Muscle of leg (tissue), 3 donors: ENCODE measurements at regions not wholly inside any gene's neighbourhood (a gene's known extent, or its start where the extent isn't known, plus 50 kb on each side); places are given as distances from the start of the nearest gene placed in this dataset.

Experiments used
- DNase-seq: peaks from one replicate; pipeline ENCODE4 v3.0.0; 2013
- H3K27ac ChIP-seq: one replicate; pipeline ENCODE4 v1.5.1; 2013; ENCODE audit warnings: mild to moderate bottlenecking, low read length, control low read depth
- H3K27me3 ChIP-seq: one replicate; pipeline ENCODE4 v1.6.1; 2013; ENCODE audit warnings: low read length; ENCODE audit not compliant: control insufficient read depth, insufficient read depth
- H3K36me3 ChIP-seq: one replicate; pipeline ENCODE4 v1.6.1; 2013; ENCODE audit warnings: low read length; ENCODE audit not compliant: control insufficient read depth, insufficient read depth
- H3K4me1 ChIP-seq: one replicate; pipeline ENCODE4 v1.6.1; 2013; ENCODE audit warnings: low read length; ENCODE audit not compliant: control insufficient read depth, insufficient read depth
- H3K4me3 ChIP-seq: one replicate; pipeline ENCODE4 v1.5.1; 2013; ENCODE audit warnings: low read length, control low read depth
- H3K9me3 ChIP-seq: replicated peaks from 2 replicates; pipeline ENCODE4 v1.6.1; 2013; ENCODE audit warnings: low read depth, low read length; ENCODE audit not compliant: control insufficient read depth
- whole genome bisulfite sequencing: methylation state at CpG from one replicate; pipeline ENCODE4 v1.1.5; 2013; ENCODE audit warnings: missing lambda C conversion rate; ENCODE audit not compliant: insufficient coverage; 5-methylcytosine and 5-hydroxymethylcytosine counted together

- H3K27me3 ChIP-seq, result no peaks in the 10 kb centered on the region
- DNase-seq, result no peak
- H3K36me3 ChIP-seq, result no peaks in the 10 kb centered on the region
- H3K9me3 ChIP-seq, result no peaks in the 10 kb centered on the region
- no peak overlapping the region for H3K27ac ChIP-seq
- H3K4me1 ChIP-seq, result no peaks in the 10 kb centered on the region
- no peak overlapping the region for H3K4me3 ChIP-seq
- 100% methylated on average over 1 of the region's 3 CpGs for WGBS
These were observed 149.5 kb downstream of the SLITRK1 start for GRCh38 chr13:83732755-83733154.

- DNase-seq, result no peak
- no peak overlapping the region for H3K4me3 ChIP-seq
- WGBS, result no CpG with 5 or more reads among the region's 1 CpG
These were observed 151.2 kb downstream of the SLITRK1 start for GRCh38 chr13:83731113-83731512.

GRCh38 chr13:83730674-83731073 is 151.6 kb downstream of the SLITRK1 start:
- no peak for DNase-seq
- Histone ChIP-seq H3K4me1 (no peaks in the 10 kb centered on the region), H3K36me3 (no peaks in the 10 kb centered on the region), H3K27me3 (no peaks in the 10 kb centered on the region), H3K4me3 (no peak overlapping the region), H3K27ac (no peak overlapping the region), H3K9me3 (no peaks in the 10 kb centered on the region)
- 76% methylated on average over 4 of the region's 6 CpGs for WGBS

More at GRCh38 chr13:83731113-83731512, 151.2 kb downstream of the SLITRK1 start:
- H3K27me3 ChIP-seq, result no peaks in the 10 kb centered on the region
- H3K9me3 ChIP-seq, result no peaks in the 10 kb centered on the region
- H3K4me1 ChIP-seq, result no peaks in the 10 kb centered on the region
- no peak overlapping the region for H3K27ac ChIP-seq
- H3K36me3 ChIP-seq, result no peaks in the 10 kb centered on the region

GRCh38 chr13:83722443-83722842 is 159.8 kb downstream of the SLITRK1 start:
- Histone ChIP-seq H3K27me3 (no peaks in the 10 kb centered on the region), H3K4me1 (no peaks in the 10 kb centered on the region), H3K4me3 (no peak overlapping the region), H3K36me3 (no peaks in the 10 kb centered on the region), H3K27ac (no peak overlapping the region), H3K9me3 (no peaks in the 10 kb centered on the region)
- no peak for DNase-seq
- WGBS, result 66% methylated on average over 2 of the region's 2 CpGs

GRCh38 chr13:83716121-83716520 is 166.2 kb downstream of the SLITRK1 start:
- Histone ChIP-seq H3K4me1 (no peaks in the 10 kb centered on the region), H3K27ac (no peak overlapping the region)
- DNase-seq, result no peak

GRCh38 chr13:83714236-83714635 is 168.0 kb downstream of the SLITRK1 start:
- DNase-seq, result no peak
- Histone ChIP-seq H3K4me1 (no peaks in the 10 kb centered on the region), H3K36me3 (no peaks in the 10 kb centered on the region), H3K4me3 (no peak overlapping the region), H3K27me3 (no peaks in the 10 kb centered on the region), H3K27ac (no peak overlapping the region), H3K9me3 (no peaks in the 10 kb centered on the region)
- WGBS, result no CpG with 5 or more reads among the region's 1 CpG

More at GRCh38 chr13:83716121-83716520, 166.2 kb downstream of the SLITRK1 start:
- no peaks in the 10 kb centered on the region for H3K9me3 ChIP-seq
- no peaks in the 10 kb centered on the region for H3K36me3 ChIP-seq
- WGBS, result 80% methylated on average over 1 of the region's 6 CpGs
- H3K27me3 ChIP-seq, result no peaks in the 10 kb centered on the region
- no peak overlapping the region for H3K4me3 ChIP-seq

- H3K4me3 ChIP-seq, result no peak overlapping the region
- no peaks in the 10 kb centered on the region for H3K27me3 ChIP-seq
- DNase-seq, result no peak
- H3K4me1 ChIP-seq, result no peaks in the 10 kb centered on the region
- H3K36me3 ChIP-seq, result no peaks in the 10 kb centered on the region
- no peaks in the 10 kb centered on the region for H3K9me3 ChIP-seq
- no peak overlapping the region for H3K27ac ChIP-seq
These were observed 172.2 kb downstream of the SLITRK1 start for GRCh38 chr13:83710133-83710515.

- Histone ChIP-seq H3K36me3 (no peaks in the 10 kb centered on the region), H3K27me3 (no peaks in the 10 kb centered on the region), H3K4me3 (no peak overlapping the region), H3K9me3 (no peaks in the 10 kb centered on the region), H3K4me1 (no peaks in the 10 kb centered on the region), H3K27ac (no peak overlapping the region)
- WGBS, result no CpG with 5 or more reads among the region's 1 CpG
- DNase-seq, result no peak
These were observed 172.7 kb downstream of the SLITRK1 start for GRCh38 chr13:83709426-83710132.

- no peak for DNase-seq
- no peaks in the 10 kb centered on the region for H3K4me1 ChIP-seq
- H3K27ac ChIP-seq, result no peak overlapping the region
- WGBS, result no CpG with 5 or more reads among the region's 1 CpG
- no peak overlapping the region for H3K4me3 ChIP-seq
- H3K27me3 ChIP-seq, result no peaks in the 10 kb centered on the region
- no peaks in the 10 kb centered on the region for H3K9me3 ChIP-seq
- H3K36me3 ChIP-seq, result no peaks in the 10 kb centered on the region
These were observed 180.3 kb downstream of the SLITRK1 start for GRCh38 chr13:83702021-83702420.

GRCh38 chr13:83692800-83693199 is 189.5 kb downstream of the SLITRK1 start:
- Histone ChIP-seq H3K27ac (no peak overlapping the region), H3K36me3 (no peaks in the 10 kb centered on the region), H3K9me3 (no peaks in the 10 kb centered on the region), H3K27me3 (no peaks in the 10 kb centered on the region), H3K4me3 (no peak overlapping the region), H3K4me1 (no peaks in the 10 kb centered on the region)
- WGBS, result 75% methylated on average over 1 of the region's 2 CpGs
- no peak for DNase-seq

- no peaks in the 10 kb centered on the region for H3K9me3 ChIP-seq
These were observed 190.3 kb downstream of the SLITRK1 start for GRCh38 chr13:83691966-83692365.

More at GRCh38 chr13:83691966-83692365, 190.3 kb downstream of the SLITRK1 start:
- no peaks in the 10 kb centered on the region for H3K4me1 ChIP-seq
- DNase-seq, result no peak
- H3K27me3 ChIP-seq, result no peaks in the 10 kb centered on the region
- H3K36me3 ChIP-seq, result no peaks in the 10 kb centered on the region
- no peak overlapping the region for H3K27ac ChIP-seq
- no CpG with 5 or more reads among the region's 1 CpG for WGBS
- H3K4me3 ChIP-seq, result no peak overlapping the region
